HG03571 (cell line): ENCODE measurements at regions not wholly inside any gene's neighbourhood (a gene's known extent, or its start where the extent isn't known, plus 50 kb on each side); places are given as distances from the start of the nearest gene placed in this dataset.

ENCODE experiments used
- ATAC-seq: cut with Tn5 transposase; IDR thresholded peaks from one replicate; pipeline ENCODE4 v1.9.1; 2021; ENCODE audit not compliant: unreplicated experiment

DNA sequence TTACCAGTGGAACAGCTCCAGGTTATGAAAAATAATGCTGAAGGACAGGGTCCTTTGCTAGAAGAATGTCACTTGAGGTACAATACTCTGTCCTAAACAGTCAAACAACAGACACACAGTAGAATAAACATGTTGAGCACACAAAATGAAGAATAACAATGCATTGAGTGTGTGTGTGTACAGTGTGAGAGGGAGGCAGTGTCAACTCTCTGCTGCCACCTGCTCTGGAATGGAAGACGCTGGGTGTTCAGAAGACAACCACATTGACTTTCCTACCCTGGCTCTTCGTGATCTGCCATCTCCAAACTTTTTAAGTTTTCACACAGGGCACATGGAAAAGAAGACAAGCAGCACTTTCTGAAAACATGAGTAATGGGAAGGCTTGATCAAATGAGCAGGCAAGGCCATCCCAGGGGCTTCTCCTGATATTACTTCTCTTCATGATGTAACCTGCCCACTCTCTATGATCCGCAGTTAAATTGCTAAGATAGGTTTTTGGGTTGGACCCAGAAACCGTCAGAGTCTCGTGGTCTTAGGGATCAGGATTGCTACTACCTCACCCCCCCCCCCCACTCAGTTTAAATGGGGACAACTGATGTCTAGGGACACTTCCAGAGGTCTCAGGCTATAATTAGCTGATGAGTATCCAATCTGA is 533.2 kb upstream of the TNP1 start:
- ATAC-seq, result no peak

GRCh38 chr2:217387776-217388387 is 528.0 kb upstream of the TNP1 start:
- no peak for ATAC-seq

DNA sequence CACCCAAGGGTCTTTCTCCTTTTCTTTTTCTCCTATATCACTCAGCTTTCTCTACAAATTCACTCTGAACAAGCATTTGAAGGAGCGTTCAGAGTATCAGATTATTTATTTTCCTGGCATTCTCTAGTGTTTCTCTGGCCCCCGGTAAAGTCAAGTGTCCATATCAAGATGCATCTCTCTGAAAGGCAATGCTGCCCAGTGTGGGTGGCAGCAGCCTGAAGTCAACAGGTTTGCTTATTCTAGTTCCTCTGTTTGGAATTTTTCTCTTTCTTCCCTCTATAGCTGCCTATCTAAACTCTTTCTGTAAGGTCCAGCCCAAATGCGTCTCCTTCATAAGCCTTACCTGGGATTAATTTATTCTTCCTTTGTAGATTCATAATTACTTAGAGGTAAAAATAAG is 526.2 kb upstream of the TNP1 start:
- no peak for ATAC-seq

GRCh38 chr2:217383620-217384019 is 523.8 kb upstream of the TNP1 start:
- no peak for ATAC-seq

DNA sequence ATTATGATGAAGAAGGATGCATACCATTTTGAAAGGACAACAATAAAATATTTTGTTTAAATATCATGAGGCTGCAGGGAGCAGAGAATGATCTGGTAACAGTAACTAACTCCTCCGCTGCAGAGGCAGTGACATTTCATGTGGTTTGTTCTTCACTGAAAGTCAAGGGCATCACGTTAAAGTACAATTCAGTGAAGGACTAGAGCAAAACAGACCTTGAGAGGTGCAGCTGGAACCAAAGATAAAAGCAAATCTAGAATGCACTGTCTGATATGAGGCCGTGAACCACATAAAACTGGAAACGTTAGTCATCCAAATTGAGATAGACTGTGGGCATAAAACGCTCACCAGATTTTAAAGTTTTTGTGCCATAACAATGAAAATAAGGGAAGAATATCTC is 522.9 kb upstream of the TNP1 start:
- ATAC-seq, result no peak

GRCh38 chr2:217379807-217380206 is 519.9 kb upstream of the TNP1 start:
- ATAC-seq, result no peak

DNA sequence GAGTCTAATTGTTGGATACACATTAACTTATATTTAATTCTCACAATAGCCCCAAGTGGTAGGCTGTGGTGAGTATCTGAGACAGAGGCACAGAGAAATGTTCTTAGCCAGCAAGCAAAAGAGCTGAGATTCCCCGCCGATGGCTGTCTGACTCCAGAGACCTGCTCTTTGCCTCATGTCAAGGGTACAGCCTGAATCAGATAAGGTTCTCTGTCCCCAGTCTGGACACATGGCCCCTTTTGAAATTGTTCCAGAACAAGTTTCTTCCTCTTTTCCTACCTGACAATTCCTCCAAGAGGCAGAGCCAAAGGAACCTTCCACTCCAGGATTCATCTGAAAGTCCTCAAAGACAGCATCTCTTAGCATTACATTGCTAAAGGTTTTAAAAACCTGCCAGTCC is 512.9 kb upstream of the TNP1 start:
- no peak for ATAC-seq

DNA sequence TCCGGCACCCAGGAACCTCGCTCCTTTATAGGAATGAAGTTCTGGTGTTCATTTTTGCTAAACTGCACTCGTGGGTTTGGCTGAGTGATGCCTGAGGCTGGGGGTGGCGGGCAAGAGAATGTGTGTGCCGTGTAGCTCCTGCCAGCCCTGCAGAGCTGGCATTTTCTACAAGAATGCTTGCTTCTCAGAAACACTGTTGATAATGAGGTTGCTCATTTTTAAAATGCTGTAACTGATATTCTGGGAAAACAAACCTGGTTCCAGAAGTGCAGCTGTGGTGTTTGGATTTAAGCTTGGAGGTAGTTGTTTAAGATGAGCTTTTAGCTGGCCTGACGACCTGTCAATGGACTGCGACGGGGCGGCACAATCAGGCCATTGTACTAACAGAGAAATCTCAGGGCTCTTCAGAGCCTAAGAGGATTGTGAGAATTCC is 511.9 kb upstream of the TNP1 start:
- no peak for ATAC-seq

DNA sequence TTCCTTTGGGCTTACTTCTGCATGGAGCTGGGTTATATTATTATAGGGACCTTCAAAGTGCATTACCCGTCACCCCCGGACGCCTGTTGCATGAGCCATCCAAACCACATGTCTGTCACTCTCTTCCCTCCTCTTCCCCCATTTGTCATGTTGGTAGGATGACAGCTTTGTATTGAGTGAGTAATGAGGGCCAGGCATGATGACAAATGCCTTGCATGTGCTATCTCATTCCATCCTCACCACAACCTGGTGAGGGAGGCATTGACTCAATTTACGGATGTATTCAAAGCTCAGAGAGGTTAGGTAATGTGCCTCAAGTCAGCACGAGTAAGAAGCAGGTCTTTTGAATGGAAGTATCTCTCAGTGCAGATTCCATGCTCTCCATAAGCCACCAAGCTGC is 510.5 kb upstream of the TNP1 start:
- ATAC-seq, result no peak

- ATAC-seq, result no peak
Measured at GRCh38 chr2:217367464-217367863, 507.6 kb upstream of the TNP1 start.

- ATAC-seq, result no peak
Measured at GRCh38 chr2:217366966-217367365, 507.1 kb upstream of the TNP1 start.

DNA sequence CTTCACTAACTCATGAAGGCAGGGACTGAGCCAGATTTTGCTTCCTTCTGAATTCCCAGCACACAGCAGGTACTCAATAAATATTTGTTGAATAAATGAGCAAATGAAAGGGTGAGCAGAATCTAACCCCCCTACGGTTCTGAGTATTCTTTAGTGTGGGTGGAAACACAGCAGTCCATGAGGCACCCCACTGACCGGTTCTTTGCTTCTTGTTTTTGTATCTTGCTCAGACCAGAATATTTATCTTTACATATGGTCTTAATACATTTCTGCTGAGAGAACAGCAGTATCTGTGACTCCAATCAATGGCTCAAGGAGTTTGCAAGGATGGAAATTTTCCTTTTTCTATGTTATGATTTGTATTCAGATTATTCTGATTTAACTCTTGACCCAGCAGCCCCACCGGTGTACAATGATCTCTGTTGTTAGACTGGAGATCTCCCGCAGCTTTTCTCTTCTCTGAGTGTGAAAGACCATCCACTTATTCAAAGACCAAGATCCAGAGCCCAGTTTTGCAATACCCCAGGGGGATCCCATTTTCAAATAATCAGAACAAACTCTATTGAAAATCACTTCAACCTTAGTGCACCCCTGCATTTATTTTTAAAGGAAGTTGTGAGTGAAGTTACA is 506.5 kb upstream of the TNP1 start:
- no peak for ATAC-seq

- no peak for ATAC-seq
Measured at GRCh38 chr2:217365656-217366055, 505.8 kb upstream of the TNP1 start.

GRCh38 chr2:217364224-217364623 is 504.4 kb upstream of the TNP1 start:
- ATAC-seq, result no peak

GRCh38 chr2:217363470-217363869 is 503.6 kb upstream of the TNP1 start:
- no peak for ATAC-seq

DNA sequence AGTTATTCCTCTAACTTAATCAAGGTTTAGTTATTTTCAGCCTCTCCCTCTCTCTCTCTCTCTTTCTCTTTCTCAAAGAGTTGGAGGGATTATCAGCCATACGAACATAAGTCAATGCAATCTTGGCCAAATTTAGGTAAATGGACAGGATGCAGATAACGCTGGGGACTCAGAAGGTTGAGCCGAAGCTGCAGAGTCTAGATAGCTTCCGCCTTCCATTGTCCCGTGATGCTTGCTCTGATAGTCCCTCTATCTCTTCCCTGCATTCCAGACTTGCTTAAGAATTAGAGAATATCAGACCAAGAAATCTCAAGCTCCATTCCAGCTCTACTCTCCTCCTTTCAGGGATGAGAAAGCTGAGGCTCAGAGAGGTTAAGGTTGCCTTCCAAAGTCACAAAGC is 502.8 kb upstream of the TNP1 start:
- ATAC-seq, result no peak

DNA sequence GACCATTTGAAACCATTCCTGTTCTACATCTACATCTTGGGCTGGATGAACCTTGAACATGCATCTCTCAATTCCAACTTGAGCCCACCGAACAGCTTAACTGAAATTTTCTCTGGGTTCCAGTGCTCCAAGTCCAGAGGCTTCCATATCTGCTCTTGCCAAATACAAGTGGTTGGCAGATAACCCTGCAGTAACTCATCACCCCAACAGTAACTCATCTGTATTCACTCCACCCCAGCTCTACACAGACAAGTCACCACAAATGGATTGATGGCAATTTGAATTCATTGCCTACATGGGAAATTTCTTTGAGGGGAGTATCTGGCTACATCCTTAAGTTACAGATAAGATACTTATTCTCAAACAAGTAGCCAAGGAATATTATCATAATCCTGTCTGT is 502.4 kb upstream of the TNP1 start:
- ATAC-seq, result no peak

GRCh38 chr2:217361483-217361880 is 501.6 kb upstream of the TNP1 start:
- ATAC-seq, result no peak

- ATAC-seq, result no peak
Measured at GRCh38 chr2:217360781-217361482, 501.1 kb upstream of the TNP1 start.

DNA sequence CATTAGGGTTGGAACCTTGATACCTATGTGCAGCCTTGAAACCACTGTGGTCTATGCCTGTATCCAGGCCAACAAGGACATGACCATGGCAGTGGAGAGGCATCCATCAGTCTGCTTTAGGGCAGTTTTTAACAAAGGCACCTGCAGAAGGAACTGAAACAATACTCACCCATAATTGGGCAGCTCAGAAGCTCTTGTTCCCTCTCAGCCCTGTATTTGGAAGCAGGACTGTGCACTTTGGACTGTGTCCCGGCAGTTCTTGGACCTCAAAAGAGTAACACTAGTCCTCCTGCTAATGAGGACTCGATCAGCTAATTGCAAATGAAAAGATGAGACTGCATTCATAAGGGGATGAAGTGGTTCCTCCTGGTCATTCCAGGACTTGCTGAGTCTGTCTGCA is 500.2 kb upstream of the TNP1 start:
- ATAC-seq, result no peak

DNA sequence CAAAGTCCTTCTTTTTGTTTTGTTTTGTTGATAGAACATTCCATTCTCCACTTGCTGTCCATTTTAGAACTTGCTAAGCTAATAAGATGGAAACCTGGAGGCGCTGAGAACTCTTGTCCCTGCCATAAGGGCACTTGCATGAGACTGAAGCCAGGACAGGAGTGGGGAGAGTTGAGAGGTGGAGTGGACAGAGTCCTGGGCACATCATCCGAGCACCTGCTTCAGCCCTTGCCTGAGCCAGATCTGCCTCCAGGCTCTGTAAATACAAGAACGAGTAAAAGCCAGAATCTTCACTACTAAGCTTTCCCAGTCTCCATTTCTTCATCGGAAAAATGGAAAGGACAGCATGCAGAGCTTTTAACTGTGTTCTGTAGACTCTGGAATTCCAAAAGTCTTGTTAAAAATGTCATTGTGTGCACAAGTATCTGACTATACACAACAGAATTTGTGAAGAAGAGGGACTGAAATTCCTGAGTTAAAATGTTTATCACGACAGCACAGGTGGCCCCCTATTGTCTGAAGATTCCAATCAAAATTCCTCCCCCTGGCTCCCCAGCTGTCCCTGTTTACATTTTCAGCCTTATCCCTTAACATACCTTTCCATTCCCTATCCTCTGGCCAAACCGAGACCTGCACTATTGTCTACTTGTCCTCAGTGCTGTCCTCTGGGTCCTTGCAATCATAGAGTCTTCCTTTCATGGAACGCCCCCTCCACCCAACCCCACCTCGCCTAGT is 498.2 kb upstream of the TNP1 start:
- no peak for ATAC-seq
